H1 (cell line): ENCODE measurements at regions not wholly inside any gene's neighbourhood (a gene's known extent, or its start where the extent isn't known, plus 50 kb on each side); places are given as distances from the start of the nearest gene placed in this dataset.

Experiments used
- CEBPB ChIP-seq: IDR thresholded peaks from 2 replicates; pipeline ENCODE4 v1.6.1; 2012; ENCODE audit warnings: low read depth, low read length
- TF ChIP-seq, protein P1 (sequence below), 3 experiments: IDR thresholded peaks; 1 replicate in 2 of 3; 2 replicates in 1 of 3; pipeline versions ENCODE4 v1.5.1 to v1.6.1; 2011; ENCODE audit warnings: low read length in 3 of 3, mild to moderate bottlenecking in 3 of 3, inconsistent platforms in 2 of 3, low read depth in 1 of 3, moderate library complexity in 1 of 3; ENCODE audit not compliant: insufficient read depth in 1 of 3; ENCODE audit errors: control extremely low read depth in 1 of 3

DNA sequence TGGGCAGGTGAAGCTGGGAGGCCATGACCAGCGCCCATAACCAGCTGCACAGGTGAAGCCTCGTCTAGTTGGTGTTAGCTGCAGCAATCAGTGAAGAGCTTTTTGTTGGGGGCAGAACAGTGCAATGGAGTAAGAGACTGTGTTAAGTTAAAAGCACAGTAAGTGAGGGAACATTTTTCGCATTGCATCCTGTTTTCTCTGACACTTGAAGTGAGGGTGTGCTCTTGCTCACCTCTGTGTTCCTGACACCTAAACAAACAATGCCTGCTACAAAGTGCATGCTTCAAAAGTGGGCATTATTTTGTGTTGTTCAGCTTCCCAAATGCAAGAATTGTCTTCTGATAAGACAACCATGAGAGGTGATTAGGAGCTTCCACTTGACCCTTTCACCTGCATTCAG is 324.0 kb upstream of the ACVR2A start:
- TF ChIP-seq, protein P1, sequence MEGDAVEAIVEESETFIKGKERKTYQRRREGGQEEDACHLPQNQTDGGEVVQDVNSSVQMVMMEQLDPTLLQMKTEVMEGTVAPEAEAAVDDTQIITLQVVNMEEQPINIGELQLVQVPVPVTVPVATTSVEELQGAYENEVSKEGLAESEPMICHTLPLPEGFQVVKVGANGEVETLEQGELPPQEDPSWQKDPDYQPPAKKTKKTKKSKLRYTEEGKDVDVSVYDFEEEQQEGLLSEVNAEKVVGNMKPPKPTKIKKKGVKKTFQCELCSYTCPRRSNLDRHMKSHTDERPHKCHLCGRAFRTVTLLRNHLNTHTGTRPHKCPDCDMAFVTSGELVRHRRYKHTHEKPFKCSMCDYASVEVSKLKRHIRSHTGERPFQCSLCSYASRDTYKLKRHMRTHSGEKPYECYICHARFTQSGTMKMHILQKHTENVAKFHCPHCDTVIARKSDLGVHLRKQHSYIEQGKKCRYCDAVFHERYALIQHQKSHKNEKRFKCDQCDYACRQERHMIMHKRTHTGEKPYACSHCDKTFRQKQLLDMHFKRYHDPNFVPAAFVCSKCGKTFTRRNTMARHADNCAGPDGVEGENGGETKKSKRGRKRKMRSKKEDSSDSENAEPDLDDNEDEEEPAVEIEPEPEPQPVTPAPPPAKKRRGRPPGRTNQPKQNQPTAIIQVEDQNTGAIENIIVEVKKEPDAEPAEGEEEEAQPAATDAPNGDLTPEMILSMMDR (IDR thresholded peaks at IDR 0.05; ENCODE audit: control extremely low read depth in 1 of 3, insufficient read depth in 1 of 3, low read depth in 1 of 3, low read length in 3 of 3): no peak
- no peak for TF ChIP-seq CEBPB
